HG03095 (cell line): ENCODE measurements at regions not wholly inside any gene's neighbourhood (a gene's known extent, or its start where the extent isn't known, plus 50 kb on each side); places are given as distances from the start of the nearest gene placed in this dataset.
"Not testable (repeated sequence)": the region's sequence is repeated elsewhere in the genome, so short reads cannot be mapped to it uniquely, and the experiment has no call there.

Experiments
- ATAC-seq: cut with Tn5 transposase; IDR thresholded peaks from one replicate; pipeline ENCODE4 v1.9.1; 2021; ENCODE audit warnings: moderate library complexity; ENCODE audit not compliant: unreplicated experiment

DNA sequence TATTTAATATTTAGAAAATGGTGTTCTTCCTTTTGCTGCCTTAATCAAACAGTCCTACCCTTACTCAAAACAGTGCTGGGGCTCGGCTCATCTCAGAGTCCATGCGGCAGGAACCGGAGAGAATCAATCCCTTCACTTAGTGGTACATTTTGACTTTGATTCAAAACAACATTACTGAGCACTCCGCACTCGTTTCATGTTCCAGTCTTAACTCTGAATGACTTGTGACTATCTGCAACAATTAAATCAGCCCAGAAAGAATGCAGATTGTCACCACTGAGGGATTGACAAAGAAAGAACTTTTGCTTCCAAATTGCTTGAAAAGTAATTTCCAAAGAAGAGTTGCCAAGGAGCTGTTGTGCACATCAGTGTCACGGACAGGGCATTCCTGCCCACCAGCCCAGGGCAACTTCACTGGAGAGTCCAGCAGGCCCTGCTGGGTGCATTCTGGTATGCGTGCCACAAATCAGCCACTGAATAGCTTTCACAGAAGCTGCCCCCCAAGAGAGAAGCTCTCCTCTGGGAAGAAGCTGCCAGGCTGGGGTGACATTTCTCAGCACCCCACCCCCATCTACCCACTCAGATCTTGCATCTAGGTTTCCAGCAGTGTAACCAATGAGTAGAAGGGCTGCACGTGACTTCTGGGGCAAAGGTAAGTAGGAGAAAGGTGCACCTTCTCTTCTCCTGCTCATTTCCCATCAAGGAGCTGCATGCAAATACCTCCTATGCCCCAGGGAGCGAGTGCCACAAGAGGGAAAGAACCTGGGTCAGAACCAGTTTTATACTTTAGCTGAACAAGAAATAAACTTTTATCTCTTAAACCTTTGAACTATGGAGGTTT lies 84.6 kb upstream of the ATP8B1 start:
- no peak for ATAC-seq

GRCh38 chr18:57885931-57886330 lies 82.8 kb upstream of the ATP8B1 start:
- no peak for ATAC-seq

DNA sequence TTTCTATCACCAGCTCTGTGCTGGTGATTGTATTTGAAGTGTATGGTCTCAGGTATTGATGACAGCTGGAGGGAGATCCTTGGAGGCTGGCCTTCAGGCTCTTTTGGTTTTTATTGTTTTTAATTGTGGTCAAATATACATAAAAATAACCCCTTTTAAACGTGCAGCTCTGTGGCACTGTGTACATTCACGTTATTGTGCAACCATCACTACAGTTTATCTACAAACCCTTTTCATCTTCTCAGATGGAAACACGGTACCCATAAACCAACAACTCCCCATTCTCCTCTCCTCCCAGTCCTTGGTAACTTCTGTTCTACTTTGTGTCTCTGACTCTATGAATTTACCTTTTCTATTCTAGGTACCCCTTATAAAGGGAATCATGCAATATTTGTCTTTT lies 79.3 kb upstream of the ATP8B1 start:
- no peak for ATAC-seq

- ATAC-seq, result peak; percentile 66
Observed at GRCh38 chr18:57881818-57882413, 78.8 kb upstream of the ATP8B1 start.

GRCh38 chr18:57879924-57880323 lies 76.8 kb upstream of the ATP8B1 start:
- not testable (repeated sequence) for ATAC-seq

DNA sequence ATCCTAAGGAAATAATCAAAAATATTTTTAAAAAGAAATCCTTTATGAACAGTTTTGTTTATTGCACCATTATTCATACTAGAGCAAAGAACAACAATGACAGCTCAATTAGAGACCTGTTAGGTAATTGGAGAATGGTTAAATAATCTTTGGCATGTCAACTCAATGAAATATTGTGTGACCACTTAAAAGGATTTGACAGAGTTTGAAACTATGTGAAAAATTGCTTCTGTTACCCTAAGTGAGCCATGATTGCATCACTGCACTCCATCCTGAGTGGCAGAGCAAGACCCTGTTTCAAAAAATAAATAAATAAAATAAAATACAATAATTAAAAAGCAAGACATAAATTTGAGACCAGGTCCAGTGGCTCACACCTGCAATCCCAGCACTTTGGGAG lies 66.1 kb upstream of the ATP8B1 start:
- no peak for ATAC-seq

DNA sequence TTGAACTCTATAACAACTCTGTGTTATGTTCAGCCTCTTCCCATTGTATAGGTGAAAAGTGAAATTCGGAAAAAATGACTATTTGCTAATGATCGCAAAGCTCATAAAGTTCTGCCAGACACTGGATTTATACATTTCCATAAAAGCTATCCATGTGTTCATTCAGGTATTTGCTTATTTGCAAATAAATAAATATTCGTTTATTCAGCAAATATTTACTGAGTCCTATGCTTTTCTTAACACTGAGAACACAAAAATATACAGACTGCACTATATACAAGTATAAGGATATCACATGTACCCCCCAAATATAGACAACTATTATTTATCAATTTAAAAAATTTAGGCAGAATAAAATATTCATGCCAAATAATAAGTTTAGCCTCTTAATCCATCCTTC lies 63.2 kb upstream of the ATP8B1 start:
- ATAC-seq, result no peak

- ATAC-seq, result no peak
Observed at GRCh38 chr18:57864615-57865121, 61.6 kb upstream of the ATP8B1 start.

DNA sequence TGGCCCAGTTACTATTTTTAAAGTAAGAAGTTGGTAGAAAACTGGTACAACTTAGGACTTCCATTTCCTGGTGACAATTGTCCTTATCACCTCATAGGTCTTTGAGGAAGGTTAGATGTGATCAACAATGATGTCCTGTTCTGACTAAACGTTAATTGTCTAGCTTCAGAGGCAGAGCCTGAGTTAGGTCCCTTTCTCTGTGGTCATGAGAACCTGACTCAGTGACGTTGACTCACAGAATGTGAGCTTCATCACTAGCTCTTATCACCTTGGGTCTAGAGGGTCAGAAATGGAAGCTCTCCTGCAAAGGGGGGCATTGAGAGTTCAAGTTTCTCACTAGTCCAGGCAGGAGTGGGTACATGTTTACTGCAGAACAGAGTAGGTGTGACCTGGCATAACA lies 60.6 kb upstream of the ATP8B1 start:
- ATAC-seq, result no peak

DNA sequence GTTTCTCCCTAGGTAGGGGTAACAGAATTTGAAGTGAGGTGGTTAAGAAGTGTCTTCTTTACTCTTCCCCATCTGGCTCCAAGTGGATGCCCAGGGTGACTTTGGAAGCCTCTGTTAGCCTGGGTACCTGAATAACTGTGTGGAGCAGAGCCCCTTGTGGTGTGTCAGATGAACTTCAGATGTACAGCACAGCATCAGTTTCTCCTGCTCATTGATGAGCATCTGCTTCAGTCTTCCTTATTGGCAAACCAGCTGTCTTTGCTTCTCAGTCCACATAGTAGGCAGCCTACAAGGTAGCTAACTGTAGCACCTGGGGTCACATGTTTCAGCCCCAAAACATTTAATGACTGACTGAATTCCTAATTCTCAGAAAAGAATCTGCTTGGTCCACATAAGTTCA lies 56.2 kb upstream of the ATP8B1 start:
- ATAC-seq, result peak; percentile 79

DNA sequence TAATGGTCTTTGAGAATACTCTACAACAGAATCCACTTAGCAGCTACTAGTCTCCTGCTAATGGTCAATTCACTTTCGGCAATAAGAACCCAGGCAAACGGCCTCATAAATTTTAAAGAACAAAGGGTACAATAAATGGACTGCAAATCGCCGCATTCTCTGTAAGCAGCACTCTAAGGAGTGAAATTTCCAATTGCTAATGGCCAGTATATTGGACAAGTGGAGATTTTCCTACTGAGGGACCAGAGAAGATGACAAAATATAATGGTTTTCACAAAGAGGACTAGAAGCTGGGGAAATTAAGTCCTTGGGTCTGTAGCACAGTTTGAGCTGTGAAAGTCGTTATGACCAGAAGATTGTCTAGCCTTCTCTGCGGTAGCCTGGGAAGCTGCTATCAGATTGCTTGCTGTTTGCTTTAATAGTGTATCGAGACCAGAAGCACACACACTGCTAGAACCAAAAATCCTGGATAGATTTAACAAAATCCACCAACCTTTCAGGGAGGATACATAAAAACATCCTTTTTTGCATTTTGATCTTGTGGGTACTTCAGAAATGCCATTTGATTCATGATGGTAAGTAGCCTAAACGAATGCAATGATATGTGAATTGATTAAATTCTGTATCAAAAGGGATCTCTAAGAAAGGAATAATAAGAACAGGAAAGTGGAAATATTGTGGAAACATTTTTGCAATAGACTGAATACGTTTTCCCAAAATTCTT lies 53.6 kb upstream of the ATP8B1 start:
- ATAC-seq, result no peak

- no peak for ATAC-seq
Observed at GRCh38 chr18:57856128-57856527, 53.0 kb upstream of the ATP8B1 start.

DNA sequence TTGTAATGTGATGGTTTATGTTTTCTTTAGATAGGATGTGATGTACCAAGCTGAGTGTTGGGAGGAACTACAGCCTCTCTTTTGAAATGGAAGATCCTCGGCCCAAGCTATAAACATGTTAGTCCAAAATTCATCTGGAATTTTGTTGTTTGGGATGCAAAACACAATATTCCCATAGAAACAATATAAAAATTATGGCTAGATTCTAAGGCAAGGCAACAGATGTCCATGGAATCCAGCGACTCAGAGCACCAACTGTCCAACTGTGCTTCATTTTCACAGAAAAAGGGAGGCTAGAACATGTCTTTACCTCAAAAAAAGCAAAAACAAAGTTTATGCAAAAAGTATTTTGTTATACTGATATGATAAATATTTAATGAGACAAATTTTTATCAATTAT lies 52.4 kb upstream of the ATP8B1 start:
- ATAC-seq, result no peak

- no peak for ATAC-seq
Observed at GRCh38 chr18:57854726-57855125, 51.6 kb upstream of the ATP8B1 start.

- no peak for ATAC-seq
Observed at GRCh38 chr18:57853864-57854263, 50.7 kb upstream of the ATP8B1 start.

DNA sequence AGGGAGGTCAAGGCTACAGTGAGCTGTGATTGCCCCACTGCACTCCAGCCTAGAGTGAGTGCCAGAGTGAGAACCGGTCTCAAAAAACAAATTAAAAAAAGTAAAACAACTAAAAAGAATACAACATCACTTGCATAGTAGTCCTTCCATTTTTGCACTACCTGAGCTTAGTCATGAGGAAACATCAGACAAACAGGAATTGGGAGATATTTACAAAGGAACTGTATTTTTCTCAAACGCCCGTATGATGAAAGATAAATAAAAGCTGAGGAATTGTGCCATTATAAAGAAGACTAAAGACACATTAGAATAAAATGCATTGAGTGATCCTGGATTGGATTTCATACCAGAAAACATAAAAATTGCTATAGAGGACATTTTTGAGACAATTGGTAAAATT lies 50.0 kb upstream of the ATP8B1 start:
- no peak for ATAC-seq
